Activated T-cell treated with anti-CD3 and anti-CD28 coated beads, Interleukin-2, amount 50 U/mL, for 48 hours (primary cell): ENCODE measurements at regions not wholly inside any gene's neighbourhood (a gene's known extent, or its start where the extent isn't known, plus 50 kb on each side); places are given as distances from the start of the nearest gene placed in this dataset.
"Not testable (repeated sequence)": the region's sequence is repeated elsewhere in the genome, so short reads cannot be mapped to it uniquely, and the experiment has no call there.

Experiments used
- DNase-seq, 2 experiments: peaks; one replicate each; pipeline ENCODE4 v3.0.0-alpha.2; 2020

DNA sequence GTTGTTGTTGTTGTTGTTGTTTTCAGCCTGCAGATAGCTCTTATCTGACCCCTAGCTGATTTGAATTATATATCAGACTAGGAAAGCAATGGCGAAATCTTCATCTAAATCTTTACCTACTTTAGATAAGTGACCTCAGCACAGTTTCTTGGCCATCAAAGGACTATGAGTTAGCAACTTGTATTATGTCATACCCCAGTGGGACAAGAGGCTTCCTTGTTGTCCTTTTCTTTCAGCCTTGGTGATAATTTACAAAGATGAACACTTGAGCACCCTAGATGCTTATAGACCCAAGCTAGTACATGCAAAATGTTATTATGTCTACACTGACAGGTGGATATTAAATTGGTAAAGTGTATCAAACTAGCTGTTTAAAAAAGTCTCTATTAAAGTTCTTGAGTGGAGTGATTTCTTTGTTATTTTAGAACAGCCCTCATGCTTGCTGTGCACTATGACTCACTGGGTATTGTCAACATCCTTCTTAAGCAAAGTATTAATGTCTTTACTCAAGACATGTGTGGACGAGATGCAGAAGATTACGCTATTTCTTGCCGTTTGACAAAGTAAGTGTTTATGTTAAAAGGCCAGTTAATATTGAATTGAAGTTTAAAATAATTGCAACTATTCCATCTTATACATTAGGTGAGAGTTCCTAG lies 56.6 kb upstream of the ZNF519 start:
- not testable (repeated sequence) for DNase-seq
